ENCODE measurements at regions not wholly inside any gene's neighbourhood (a gene's known extent, or its start where the extent isn't known, plus 50 kb on each side); places are given as distances from the start of the nearest gene placed in this dataset.

GRCh38 chr13:109685203-109685602 lies 101.2 kb downstream of the IRS2 start:
- TF ChIP-seq CTCF (IDR thresholded peaks at IDR 0.05 in 2 of 3, conservative IDR thresholded peaks at IDR 0.05 in 1 of 3; ENCODE audit: control insufficient read depth in 2 of 3, extremely low read depth in 1 of 3, insufficient read depth in 1 of 3, low read depth in 3 of 3, low read length in 3 of 3): no peak
- no peak for TF ChIP-seq RFX5 (IDR thresholded peaks at IDR 0.05; ENCODE audit: low read depth, low read length)
- TF ChIP-seq RB1 (IDR thresholded peaks at IDR 0.05; ENCODE audit: borderline replicate concordance): no peak
- TF ChIP-seq EED (IDR thresholded peaks at IDR 0.05; ENCODE audit: low read depth): no peak
- TF ChIP-seq HDAC2 (IDR thresholded peaks at IDR 0.05): no peak
- TF ChIP-seq ZBTB33 (IDR thresholded peaks at IDR 0.05): no peak
- no peak for TF ChIP-seq CEBPB (IDR thresholded peaks at IDR 0.05; ENCODE audit: borderline replicate concordance in 1 of 2, low read depth in 2 of 2, low read length in 2 of 2)
- no peak for TF ChIP-seq TAF1 (IDR thresholded peaks at IDR 0.05; ENCODE audit: borderline replicate concordance, low read depth, low read length)
- TF ChIP-seq MXI1 (IDR thresholded peaks at IDR 0.05; ENCODE audit: low read depth, low read length): no peak
- TF ChIP-seq SPI1 (IDR thresholded peaks at IDR 0.05; ENCODE audit: borderline replicate concordance, insufficient read depth, low read depth, low read length): no peak

Measured in GM12878 (cell line).